ENCODE measurements at regions not wholly inside any gene's neighbourhood (a gene's known extent, or its start where the extent isn't known, plus 50 kb on each side); places are given as distances from the start of the nearest gene placed in this dataset.

DNA sequence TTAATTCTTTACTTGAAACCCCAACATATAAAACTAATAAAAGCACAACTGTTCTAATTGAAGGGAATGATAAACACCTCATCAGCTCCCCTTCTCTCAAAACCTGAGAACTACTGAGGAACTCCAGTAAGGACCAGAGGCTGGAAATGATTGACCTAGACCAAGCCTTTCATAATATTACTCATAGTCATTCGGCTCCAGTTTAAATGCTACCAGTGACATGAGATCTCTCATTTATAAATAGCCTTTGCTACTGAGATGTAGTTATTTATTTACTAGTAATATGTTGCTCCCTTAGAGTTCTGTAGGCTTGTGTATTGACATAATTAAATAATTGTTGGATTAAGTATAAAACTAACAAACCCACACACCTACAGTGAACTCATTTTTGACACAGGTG, 209.8 kb upstream of the PRMT6 start:
- Histone ChIP-seq H3K4me3 (no peak overlapping the region), H3K27ac (ENCODE audit: control insufficient read depth, insufficient read depth) (no peak overlapping the region), H2AFZ (ENCODE audit: control insufficient read depth, low read depth, low read length) (no peak overlapping the region), H3K4me2 (ENCODE audit: control insufficient read depth, insufficient read depth) (no peak overlapping the region), H3K27me3 (replicated peaks in 1 of 2; ENCODE audit: control insufficient read depth in 2 of 2, insufficient read depth in 2 of 2, low read length in 1 of 2) (no peaks in the 10 kb centered on the region), H3K9me3 (replicated peaks; ENCODE audit: control insufficient read depth, insufficient read depth, low read length) (no peaks in the 10 kb centered on the region), H3K9ac (ENCODE audit: control insufficient read depth, insufficient read depth, low read length) (no peak overlapping the region), H3K36me3 (ENCODE audit: control insufficient read depth in 2 of 2, insufficient read depth in 2 of 2, low read length in 1 of 2) (no peaks in the 10 kb centered on the region), H3K4me1 (ENCODE audit: control insufficient read depth, insufficient read depth, low read length) (no peaks in the 10 kb centered on the region), H4K20me1 (ENCODE audit: control insufficient read depth, insufficient read depth) (no peaks in the 10 kb centered on the region), H3K79me2 (ENCODE audit: control insufficient read depth, insufficient read depth, low read length) (no peaks in the 10 kb centered on the region)
- TF ChIP-seq RAD21 (IDR thresholded peaks at IDR 0.05; ENCODE audit: insufficient read depth, low read depth, low read length), result no peak
- no peak for ATAC-seq
- no TSS peak for BruUV-seq (replicated peaks)
- POLR2A ChIA-PET, result no interaction called here
- RAD21 ChIA-PET (ENCODE audit: unreplicated experiment), result no interaction called here
- DNase-seq (ENCODE audit: low read depth, low spot score), result no peak
- intact Hi-C loops (cut with micrococcal nuclease; ENCODE audit: unreplicated experiment), result no loop called here
- in situ Hi-C loops (cut with MboI), result no loop called here
- FAIRE-seq, result no peak
- WGBS (ENCODE audit: insufficient coverage, insufficient replicate concordance, low lambda C conversion rate, missing lambda C conversion rate), result 4% methylated on average over 1 of the region's 1 CpG
- CTCF ChIA-PET, result no interaction called here
- SMC1A ChIA-PET (ENCODE audit: uncharacterized antibody, unreplicated experiment), result no interaction called here

DNA sequence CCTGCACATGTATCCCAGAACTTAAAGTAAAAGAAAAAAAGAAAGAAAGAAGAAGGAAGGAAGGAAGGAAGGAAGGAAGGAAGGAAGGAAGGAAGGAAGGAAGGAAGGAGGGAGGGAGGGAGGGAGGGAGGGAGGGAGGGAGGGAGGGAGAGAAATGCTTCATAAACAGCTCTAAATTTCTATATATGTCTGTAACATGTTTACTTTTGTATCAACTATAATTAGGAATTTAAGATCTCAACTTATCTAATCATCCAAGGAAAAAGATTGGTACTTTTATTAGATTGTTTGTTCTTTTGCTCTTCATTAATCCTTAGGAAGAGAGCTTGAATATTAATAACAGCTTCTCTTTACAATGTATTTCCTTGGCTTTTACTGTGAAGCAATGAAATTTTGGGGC, 195.4 kb upstream of the PRMT6 start:
- Histone ChIP-seq H3K4me3 (no peak overlapping the region), H3K27me3 (replicated peaks in 1 of 2; ENCODE audit: control insufficient read depth in 2 of 2, insufficient read depth in 2 of 2, low read length in 1 of 2) (no peaks in the 10 kb centered on the region), H3K36me3 (ENCODE audit: control insufficient read depth in 2 of 2, insufficient read depth in 2 of 2, low read length in 1 of 2) (no peaks in the 10 kb centered on the region), H2AFZ (ENCODE audit: control insufficient read depth, low read depth, low read length) (no peak overlapping the region), H3K79me2 (ENCODE audit: control insufficient read depth, insufficient read depth, low read length) (no peaks in the 10 kb centered on the region), H4K20me1 (ENCODE audit: control insufficient read depth, insufficient read depth) (no peaks in the 10 kb centered on the region), H3K4me2 (ENCODE audit: control insufficient read depth, insufficient read depth) (no peak overlapping the region), H3K4me1 (ENCODE audit: control insufficient read depth, insufficient read depth, low read length) (no peaks in the 10 kb centered on the region), H3K9me3 (replicated peaks; ENCODE audit: control insufficient read depth, insufficient read depth, low read length) (no peaks in the 10 kb centered on the region), H3K27ac (ENCODE audit: control insufficient read depth, insufficient read depth) (no peak overlapping the region), H3K9ac (ENCODE audit: control insufficient read depth, insufficient read depth, low read length) (no peak overlapping the region)
- no peak for DNase-seq (ENCODE audit: low read depth, low spot score)
- intact Hi-C loops (cut with micrococcal nuclease; ENCODE audit: unreplicated experiment), result no loop called here
- in situ Hi-C loops (cut with MboI), result no loop called here
- SMC1A ChIA-PET (ENCODE audit: uncharacterized antibody, unreplicated experiment), result no interaction called here
- FAIRE-seq, result no peak
- no TSS peak for BruUV-seq (replicated peaks)
- CTCF ChIA-PET, result no interaction called here
- POLR2A ChIA-PET, result no interaction called here
- RAD21 ChIA-PET (ENCODE audit: unreplicated experiment), result no interaction called here
- no peak for ATAC-seq
- no peak for TF ChIP-seq SRF (IDR thresholded peaks at IDR 0.05; ENCODE audit: low read depth in 2 of 2, low read length in 2 of 2)
- no peak for TF ChIP-seq BACH1 (IDR thresholded peaks at IDR 0.05; ENCODE audit: borderline replicate concordance)
- TF ChIP-seq DPF2 (IDR thresholded peaks at IDR 0.05), result no peak
- TF ChIP-seq CREM (IDR thresholded peaks at IDR 0.05; ENCODE audit: low read depth), result no peak
- TF ChIP-seq, protein P1, sequence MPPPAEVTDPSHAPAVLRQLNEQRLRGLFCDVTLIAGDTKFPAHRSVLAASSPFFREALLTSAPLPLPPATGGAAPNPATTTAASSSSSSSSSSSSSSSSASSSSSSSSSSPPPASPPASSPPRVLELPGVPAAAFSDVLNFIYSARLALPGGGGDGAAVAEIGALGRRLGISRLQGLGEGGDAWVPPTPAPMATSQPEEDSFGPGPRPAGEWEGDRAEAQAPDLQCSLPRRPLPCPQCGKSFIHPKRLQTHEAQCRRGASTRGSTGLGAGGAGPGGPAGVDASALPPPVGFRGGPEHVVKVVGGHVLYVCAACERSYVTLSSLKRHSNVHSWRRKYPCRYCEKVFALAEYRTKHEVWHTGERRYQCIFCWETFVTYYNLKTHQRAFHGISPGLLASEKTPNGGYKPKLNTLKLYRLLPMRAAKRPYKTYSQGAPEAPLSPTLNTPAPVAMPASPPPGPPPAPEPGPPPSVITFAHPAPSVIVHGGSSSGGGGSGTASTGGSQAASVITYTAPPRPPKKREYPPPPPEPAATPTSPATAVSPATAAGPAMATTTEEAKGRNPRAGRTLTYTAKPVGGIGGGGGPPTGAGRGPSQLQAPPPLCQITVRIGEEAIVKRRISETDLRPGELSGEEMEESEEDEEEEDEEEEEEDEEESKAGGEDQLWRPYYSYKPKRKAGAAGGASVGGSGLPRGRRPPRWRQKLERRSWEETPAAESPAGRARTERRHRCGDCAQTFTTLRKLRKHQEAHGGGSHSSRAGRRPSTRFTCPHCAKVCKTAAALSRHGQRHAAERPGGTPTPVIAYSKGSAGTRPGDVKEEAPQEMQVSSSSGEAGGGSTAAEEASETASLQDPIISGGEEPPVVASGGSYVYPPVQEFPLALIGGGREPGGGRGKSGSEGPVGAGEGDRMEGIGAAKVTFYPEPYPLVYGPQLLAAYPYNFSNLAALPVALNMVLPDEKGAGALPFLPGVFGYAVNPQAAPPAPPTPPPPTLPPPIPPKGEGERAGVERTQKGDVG (CRISPR knock-in tag; IDR thresholded peaks at IDR 0.05), result no peak
- TF ChIP-seq NR2C1 (IDR thresholded peaks at IDR 0.05), result no peak
- TF ChIP-seq NR2C2 (IDR thresholded peaks at IDR 0.05; ENCODE audit: borderline replicate concordance, control insufficient read depth, insufficient read length, low read depth), result no peak
- TF ChIP-seq TBL1XR1 (IDR thresholded peaks at IDR 0.05; ENCODE audit: low read depth, low read length), result no peak
- no peak for TF ChIP-seq STAT1 (conservative IDR thresholded peaks at IDR 0.05)
- no peak for TF ChIP-seq ASH2L (IDR thresholded peaks at IDR 0.05; ENCODE audit: borderline replicate concordance, low read depth)
- no peak for TF ChIP-seq JUND (IDR thresholded peaks at IDR 0.05; ENCODE audit: low read depth, low read length)
- TF ChIP-seq, protein P2, sequence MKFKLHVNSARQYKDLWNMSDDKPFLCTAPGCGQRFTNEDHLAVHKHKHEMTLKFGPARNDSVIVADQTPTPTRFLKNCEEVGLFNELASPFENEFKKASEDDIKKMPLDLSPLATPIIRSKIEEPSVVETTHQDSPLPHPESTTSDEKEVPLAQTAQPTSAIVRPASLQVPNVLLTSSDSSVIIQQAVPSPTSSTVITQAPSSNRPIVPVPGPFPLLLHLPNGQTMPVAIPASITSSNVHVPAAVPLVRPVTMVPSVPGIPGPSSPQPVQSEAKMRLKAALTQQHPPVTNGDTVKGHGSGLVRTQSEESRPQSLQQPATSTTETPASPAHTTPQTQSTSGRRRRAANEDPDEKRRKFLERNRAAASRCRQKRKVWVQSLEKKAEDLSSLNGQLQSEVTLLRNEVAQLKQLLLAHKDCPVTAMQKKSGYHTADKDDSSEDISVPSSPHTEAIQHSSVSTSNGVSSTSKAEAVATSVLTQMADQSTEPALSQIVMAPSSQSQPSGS (IDR thresholded peaks at IDR 0.05; ENCODE audit: low read length), result no peak

All from GM12878 (cell line).